GM18519 (cell line): ENCODE measurements at regions not wholly inside any gene's neighbourhood (a gene's known extent, or its start where the extent isn't known, plus 50 kb on each side); places are given as distances from the start of the nearest gene placed in this dataset.
A peak's percentile ranks its signal among the peaks of the same experiment; 100 is the strongest.
"Not testable (repeated sequence)": the region's sequence is repeated elsewhere in the genome, so short reads cannot be mapped to it uniquely, and the experiment has no call there.

Experiments
- ATAC-seq: cut with Tn5 transposase; IDR thresholded peaks from one replicate; pipeline ENCODE4 v1.9.1; 2021; ENCODE audit warnings: mild to moderate bottlenecking, moderate library complexity; ENCODE audit not compliant: unreplicated experiment, low FRiP score

DNA sequence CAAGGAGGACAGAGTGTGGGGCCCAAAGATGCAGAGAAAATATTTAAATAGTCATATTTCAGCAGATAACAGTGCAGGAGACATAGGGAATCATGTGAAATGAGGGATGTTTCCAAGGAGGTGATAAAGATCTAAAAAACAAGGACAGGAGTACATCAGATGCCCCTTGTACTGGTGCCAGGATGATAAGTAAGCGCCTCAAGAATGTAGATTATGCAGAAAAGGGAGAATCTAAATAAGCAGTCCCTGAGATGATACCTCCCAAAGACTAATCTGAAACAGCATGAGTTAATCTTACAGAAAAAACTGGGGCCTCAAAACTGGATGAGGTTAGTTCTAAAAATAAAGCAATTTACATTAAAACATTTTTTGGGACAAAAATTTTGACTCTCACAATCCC lies 136.1 kb upstream of the WDFY3 start:
- no peak for ATAC-seq

DNA sequence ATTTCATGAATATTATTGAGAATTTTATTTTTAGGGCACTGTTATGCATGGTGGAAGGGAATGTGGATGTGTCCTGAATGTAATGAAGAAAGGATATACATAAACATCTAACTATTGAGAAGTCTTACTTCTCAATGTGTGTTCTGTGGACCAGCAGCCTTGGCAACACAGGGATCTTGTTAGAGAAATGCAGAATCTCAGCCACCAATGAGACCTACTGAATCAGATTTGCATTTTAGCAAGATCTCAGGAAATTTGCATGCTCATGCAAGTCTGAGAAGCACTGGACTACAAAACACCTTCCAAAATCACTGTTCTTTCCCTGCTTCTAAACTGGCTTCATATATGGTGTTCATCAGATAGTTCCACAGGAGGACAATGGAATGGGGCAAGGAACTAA lies 139.7 kb upstream of the WDFY3 start:
- ATAC-seq, result no peak

DNA sequence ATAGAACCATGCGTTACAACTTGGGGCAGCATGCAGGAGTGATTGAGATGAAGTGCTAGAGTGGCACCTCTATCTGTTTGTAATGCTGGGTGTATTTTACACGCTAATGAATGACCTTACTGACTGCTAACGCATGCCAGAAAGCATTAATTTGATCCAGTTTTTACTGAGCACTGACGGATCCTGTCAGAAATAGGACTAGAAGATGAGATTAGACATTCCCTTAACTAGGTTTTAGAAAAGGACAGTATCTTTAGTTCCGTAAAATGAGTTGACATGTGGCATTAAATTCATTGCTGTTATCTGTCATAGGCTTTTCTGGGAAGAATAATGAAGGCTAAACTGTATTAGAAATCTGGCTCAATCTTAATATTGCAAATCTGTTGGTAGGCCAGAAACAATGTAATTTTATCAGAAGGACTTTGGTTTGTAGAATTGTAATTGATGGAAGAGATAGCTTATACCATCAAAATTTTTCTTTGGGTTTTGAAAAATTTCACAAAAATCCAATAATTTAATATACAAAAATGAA lies 140.4 kb upstream of the WDFY3 start:
- no peak for ATAC-seq

DNA sequence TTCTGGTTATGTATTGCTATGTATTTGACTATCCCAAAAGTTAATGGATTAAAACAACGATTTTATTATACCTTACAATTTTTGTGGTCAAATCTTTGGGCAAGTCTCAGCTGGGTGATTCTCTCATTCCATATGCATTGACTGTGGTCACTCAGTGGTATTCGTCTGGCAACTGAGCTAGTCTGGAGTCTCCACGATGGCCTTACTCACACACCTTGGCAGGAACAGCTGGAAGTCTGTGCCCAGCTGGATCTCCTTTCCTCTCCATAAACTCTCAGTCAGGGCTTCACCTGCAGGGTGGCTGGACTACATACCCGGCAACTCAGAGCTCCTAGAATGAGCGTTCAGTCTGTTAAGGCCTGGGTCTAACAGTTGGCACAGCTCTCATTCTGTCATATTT lies 141.1 kb upstream of the WDFY3 start:
- no peak for ATAC-seq

DNA sequence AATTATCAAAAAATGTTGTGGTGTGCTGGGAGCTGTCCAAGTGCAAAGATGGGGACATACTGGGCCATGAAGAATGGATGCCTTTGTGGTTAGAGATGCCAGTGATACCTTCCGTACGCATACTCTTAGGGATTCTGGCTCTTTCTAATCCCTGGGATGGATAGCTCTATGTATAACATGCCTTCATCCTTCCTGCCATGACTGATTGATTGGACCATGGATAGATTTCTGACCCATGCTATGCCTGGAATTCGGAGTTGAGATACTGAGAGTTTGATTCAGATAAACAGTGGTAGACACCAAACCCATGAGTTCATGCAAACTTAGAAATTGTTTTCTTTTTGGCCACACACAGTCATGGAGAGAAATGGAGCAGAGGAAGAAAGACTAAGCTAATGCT lies 147.2 kb upstream of the WDFY3 start:
- ATAC-seq, result no peak

DNA sequence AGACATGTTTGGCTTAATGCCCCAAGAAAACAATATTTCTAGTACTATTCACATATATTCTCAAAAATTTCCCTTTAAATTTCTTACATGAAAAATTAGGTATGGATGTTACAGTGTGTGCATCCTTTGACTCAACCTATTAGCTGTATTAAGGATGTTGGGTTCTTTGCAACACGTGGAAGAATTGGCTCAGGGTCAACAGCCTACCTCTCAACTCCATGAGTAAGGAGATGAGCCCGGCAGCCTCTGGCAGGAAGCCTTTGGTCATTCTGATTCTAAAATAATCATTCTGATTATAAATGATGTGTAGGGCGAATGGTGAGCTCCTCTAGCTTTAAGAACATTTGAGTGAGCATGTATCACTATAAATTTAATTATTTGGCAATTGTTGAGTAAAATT lies 148.0 kb upstream of the WDFY3 start:
- no peak for ATAC-seq

DNA sequence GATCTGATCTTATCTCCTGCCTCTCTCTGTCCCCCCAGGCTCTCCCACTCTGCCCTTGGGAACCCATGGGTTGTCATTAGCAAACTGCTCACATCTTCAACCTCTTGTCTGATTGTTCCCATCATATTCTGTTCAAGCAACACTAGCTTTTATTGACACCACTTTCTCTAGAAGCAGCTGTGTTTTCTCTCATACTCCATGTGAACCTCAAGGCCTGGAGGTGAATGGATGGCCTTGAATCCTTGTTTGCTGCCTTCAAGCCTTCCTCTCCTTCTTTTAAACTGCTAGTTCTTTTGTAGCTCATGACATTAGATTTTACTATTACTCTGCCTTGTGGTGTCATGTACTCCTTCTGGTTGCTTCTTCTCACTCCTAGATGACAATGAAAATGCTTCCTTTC lies 149.5 kb upstream of the WDFY3 start:
- no peak for ATAC-seq

DNA sequence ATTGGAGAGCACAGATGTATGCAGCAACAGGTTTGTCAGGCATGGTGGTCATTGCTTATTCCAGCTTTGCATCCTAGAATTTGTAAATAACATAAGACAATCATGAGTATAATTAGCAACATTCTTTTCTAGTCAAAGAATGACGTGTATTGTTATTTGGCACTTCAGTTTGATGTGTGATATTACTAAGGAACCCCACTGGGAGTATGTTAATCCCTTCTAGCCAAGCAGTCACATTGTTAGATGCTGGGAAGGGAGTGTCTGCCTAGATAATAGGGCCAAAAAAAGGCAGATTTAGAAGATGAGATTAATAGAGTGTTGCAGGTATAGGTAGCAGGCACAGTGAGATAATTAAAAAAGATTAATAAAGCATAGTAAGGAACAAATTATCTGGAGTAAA lies 159.2 kb upstream of the WDFY3 start:
- ATAC-seq, result no peak

DNA sequence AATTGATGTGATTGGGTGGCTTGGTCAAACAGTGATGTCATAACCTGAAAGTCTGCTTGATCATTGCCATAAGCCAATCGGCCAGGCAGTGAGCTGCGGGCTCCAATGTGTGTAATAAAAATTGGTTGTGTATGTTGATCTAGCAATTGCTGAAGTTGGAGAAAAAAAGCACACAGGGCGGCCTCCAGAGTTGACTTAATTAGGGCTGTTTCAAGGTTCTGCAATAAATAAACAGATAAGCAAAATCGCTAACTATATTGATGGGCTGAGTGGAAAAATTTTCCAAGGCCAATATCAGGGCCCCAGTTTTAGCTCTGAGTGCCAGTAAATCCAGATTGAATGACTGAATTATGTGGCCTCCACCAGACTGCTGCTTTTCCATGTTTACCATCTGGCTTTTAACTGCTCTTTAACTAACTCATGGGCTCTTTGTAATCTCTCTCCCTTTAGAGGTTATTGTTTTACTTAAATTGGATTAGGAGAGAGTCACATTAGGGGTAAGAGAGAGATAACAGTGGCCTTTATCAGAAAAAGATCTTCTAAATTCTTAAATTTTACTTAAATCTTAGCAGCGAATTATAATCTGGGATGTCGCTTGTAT lies 160.6 kb upstream of the WDFY3 start:
- no peak for ATAC-seq

DNA sequence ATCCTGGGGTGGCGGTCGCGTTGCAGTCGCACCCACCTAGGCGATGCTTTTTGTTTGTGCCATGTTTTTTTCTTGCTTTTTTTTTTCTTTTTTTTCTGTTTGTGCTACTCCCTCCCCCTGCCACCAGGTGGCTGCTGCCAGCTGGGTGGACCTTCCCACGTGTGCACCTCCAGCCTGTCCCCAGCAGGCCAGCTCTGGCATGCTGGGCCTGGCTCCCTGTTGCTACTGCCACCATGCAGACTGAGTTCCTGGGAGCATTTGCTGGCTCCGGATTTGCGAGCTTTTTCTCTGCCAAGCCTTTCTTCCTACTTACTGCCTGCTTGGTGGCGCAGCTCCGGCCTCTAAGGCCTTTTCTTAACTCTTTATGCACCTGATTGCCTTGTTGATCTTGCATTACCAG lies 161.2 kb upstream of the WDFY3 start:
- ATAC-seq, result peak; percentile 94

DNA sequence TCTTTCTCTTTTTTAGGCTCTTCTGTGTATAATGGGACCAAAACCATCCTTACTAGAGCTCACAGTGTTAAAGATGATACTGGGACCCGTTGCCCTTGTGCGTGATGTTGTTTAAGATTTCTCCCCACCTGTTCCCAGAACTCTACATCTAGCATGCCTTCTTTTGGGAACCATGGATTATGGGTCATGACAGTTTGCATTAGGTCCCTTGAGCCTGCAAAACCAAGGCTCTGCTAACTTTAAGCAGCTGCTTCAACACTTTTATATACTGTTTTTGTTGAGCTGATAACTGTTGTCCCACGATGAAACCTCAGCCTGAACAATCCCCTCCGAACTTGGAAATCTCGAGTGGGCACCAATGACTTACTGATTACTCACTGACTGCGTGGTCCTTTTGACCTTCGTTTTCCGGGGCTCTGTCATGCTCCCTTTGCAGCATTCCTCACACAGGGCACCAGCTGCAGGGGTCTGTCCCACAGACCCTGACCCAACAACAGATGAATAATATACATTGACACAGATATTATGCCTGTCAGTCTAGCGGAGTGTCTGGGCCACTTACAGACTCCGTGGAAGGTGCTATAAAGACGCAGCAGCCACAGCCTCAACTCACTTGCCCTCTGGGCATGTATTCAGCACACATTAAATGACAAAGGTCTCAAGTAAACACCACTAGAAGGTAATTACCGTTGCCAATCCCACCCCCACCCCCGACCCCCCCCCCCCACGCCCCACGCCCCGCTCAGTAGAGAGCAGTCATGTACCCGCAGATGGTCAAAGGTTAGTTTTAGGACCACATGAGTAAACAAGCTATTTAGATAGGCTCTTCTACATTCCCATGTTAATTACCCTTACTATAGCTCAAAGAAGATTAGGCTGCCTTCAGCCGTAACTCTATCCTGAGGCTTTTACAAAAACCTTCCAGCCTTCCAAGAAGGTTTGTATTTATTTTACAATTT lies 162.0 kb upstream of the WDFY3 start:
- no peak for ATAC-seq

DNA sequence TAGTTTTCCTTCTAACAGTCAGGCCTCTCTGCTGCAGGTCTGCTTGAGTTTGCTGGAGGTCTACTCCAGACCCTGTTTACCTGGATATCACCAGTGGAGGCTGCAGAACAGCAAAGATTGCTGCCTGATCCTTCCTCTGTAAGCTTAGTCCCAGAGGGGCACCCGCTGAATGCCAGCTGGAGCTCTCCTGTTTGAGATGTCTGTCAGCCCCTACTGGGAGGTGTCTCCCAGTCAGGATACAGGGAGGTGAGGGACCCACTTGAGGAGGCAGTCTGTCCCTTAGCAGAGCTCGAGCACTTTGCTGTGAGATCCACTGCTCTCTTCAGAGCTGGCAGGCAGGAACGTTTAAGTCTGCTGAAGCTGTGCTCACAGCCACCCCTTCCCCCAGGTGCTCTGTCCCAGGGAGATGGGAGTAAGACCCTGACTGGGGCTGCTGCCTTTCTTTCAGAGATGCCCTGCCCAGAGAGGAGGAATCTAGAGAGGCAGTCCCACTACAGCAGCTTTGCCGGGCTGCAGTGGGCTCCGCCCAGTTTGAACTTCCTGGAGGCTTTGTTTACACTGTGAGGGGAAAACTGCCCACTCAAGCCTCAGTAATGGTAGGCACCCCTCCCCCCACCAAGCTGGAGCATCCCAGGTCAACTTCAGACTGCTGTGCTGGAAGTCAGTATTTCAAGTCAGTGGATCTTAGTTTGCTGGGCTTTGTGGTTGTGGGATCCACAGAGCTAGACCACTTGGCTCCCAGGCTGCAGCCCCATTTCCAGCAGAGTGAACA lies 163.1 kb upstream of the WDFY3 start:
- ATAC-seq, result not testable (repeated sequence)

DNA sequence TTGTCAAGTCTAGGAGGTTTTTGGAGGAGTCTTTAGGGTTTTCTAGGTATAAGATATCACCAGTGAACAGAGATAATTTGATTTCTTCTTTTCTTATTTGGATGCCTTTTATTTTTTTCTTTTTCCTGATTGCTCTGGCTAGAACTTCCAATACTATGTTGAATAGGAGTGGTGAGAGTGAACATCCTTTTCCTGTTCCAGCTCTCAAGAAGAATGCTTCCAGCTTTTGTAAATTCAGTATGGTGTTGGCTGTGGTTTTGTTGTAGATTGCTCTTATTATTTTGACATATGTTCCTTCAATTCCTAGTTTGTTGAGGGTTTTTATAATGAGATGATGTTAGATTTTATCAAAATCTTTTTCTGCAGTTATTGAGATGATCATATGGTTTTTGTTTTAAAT lies 165.6 kb upstream of the WDFY3 start:
- no peak for ATAC-seq

DNA sequence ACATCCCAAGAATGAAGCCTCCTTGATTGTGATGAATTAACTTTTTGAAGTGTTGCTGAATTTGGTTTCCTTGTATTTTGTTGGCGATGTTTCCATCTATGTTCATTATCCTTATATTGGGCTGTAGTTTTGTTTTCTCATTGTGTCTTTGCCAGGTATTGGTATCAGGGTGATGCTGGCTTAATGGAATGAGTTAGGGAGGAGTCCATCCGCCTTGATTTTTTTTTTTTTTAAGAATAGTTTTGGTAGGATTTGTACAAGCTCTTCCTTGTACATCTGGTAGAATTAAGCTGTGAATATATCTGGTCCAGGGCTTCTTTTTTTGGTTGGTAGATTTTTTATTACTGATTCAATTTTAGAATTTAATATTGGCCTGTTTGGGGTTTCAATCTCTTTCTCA lies 166.1 kb upstream of the WDFY3 start:
- ATAC-seq, result no peak

DNA sequence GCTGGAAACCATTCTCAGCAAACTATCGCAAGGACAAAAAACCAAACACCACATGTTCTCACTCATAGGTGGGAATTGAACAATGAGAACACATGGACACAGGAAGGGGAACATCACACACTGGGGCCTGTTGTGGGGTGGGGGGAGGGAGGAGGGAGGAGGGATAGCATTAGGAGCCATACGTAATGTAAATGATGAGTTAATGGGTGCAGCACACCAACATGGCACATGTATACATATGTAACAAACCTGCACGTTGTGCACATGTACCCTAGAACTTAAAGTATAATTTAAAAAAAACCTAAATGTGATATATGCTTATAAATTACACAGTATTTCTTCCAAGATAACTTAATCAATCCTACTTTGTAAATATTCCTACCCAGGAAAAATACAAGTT lies 173.3 kb upstream of the WDFY3 start:
- ATAC-seq, result not testable (repeated sequence)

DNA sequence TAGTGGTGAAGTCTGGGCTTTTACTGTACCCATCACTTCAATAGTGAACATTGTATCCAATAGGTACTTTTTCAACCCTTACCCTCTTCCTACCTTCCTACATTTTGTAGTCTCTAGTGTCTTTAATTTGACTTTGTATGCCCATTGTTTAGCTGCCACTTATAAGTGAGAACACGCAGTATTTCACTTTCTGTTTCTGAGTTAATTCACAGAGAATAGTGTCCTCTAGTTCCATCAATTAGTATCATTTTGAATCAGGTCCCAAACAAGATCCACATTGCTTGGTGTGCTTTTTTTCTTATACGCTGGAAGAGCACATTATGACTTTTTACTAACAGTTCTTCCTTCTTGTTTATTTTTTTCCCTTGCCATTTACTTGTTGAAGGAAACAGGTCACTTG lies 176.0 kb upstream of the WDFY3 start:
- no peak for ATAC-seq

DNA sequence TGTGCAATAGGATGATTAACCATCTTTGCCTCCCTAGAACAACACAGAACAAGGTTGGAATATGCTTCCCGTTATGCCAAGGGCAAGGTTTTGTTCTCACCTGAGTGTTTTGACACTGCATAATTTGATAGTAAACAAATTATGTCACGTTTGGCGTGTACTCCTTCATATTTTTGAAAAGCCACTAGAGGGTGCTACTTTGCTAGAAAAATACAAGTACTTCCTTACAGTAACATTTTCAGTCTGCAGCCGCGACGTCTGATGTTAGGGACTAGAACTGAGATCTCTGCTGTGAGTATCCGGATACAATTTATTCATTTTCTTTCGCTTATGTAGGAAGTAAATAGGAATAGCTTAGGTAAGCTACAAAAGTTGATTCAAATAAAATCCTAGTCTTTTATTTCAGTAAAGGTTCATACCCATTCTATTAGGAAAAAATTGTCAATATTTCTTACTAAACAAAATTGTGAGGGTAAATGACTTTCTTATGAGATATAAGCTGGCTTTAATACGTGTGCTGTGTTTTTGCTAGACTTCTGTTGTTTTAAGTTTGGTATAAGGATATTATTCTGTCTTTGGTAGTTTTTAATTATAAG lies 181.1 kb upstream of the WDFY3 start:
- ATAC-seq, result peak; percentile 95

DNA sequence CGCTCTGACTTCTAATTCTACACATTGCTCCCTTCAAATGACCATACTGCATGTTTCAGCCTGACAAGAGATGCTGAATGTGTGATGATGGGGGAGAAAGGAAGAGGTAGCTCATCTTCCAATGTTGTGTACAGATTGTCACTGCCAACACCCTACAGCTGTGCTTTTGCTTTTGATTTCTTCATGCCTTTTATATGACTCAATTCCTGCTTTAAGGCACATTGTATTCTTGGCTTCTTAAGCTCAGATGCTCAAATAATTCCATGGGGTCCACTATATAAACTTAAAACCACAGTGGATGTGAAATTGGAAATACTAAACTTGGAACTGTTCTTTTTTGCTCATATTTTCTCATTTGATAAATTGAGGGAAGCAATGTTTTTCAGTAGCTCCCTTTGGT lies 183.2 kb upstream of the WDFY3 start:
- no peak for ATAC-seq

DNA sequence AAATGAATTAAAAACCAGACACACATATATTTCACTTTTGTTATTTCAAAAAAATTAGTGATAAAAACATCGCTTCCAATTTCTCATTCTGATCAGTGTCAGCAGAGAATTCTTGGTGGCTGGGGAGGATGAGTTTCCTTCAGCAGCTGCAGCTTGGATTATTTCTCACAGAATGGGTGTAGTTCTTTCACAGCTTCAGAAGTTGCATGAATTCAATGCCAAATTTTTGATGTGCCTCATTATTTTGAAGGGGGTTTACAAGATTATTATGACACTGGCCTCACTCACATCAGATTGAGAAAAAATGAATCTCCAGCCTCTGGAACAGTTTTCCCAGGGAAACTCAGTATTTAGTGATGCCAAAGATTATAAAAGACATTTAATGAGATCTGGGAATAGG lies 184.9 kb upstream of the WDFY3 start:
- ATAC-seq, result no peak

DNA sequence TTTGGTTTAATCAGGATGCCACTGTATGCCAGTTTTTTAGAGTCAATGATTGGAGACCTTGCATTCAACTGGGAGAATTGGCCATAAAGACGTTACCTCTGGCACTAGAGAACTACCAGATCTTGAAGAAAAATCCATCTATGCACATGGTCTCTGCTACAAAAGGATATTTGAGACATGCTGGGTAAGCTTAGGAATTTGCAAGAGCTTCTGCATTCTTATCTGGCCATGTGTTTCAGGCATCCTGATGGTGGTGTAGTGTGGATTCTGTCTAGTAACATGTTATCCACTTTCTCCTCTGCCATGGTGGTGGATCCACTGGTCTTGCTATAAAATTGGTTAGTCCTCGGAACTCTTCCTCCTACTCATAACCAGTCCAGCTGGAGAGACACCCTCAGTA lies 185.3 kb upstream of the WDFY3 start:
- ATAC-seq, result no peak

DNA sequence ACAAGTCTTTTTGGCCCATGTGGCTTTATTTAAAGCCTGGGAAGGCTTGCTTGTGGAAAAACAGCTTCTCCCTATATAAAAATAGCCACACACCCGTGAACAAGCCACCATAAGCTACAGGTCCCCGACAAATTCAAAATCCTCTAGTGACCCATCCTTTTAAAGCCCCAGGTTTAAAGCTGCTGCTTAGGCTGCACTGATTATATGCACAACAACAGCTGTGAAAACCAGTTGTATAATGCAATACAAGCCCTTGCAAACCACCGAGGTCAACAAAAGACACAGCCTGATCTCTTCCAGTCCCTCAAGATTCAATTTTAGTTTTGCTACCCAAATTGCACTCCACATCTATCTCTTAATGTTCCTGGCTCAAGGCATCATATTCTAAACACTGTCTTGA lies 186.0 kb upstream of the WDFY3 start:
- no peak for ATAC-seq
